GM19372 (cell line): ENCODE measurements at regions not wholly inside any gene's neighbourhood (a gene's known extent, or its start where the extent isn't known, plus 50 kb on each side); places are given as distances from the start of the nearest gene placed in this dataset.
"Not testable (repeated sequence)": the region's sequence is repeated elsewhere in the genome, so short reads cannot be mapped to it uniquely, and the experiment has no call there.

Experiments used
- ATAC-seq: cut with Tn5 transposase; IDR thresholded peaks from one replicate; pipeline ENCODE4 v1.9.1; 2021; ENCODE audit warnings: mild to moderate bottlenecking, low read depth, moderate library complexity; ENCODE audit not compliant: unreplicated experiment

DNA sequence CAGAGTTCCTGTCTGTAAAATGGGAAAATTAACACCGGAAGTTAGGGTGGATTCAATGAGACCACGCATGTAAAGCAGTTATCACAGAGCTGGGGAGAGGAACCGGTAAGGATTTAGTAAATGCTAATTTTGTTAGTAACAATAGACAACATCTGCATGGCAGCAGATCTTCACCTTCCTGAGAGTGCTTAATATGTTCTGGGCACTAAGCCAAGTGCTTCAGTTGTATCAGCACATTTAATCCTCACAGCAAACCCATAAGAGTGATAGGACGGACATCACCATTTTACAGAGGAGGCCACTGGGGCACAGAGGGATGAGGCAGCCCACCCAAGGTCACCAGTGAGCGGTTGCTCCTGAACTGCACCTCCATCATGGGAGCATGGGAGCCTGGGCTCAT is 189.4 kb downstream of the WNT5A start:
- no peak for ATAC-seq

- ATAC-seq: no peak
Observed at GRCh38 chr3:55297245-55297644, 189.9 kb downstream of the WNT5A start.

DNA sequence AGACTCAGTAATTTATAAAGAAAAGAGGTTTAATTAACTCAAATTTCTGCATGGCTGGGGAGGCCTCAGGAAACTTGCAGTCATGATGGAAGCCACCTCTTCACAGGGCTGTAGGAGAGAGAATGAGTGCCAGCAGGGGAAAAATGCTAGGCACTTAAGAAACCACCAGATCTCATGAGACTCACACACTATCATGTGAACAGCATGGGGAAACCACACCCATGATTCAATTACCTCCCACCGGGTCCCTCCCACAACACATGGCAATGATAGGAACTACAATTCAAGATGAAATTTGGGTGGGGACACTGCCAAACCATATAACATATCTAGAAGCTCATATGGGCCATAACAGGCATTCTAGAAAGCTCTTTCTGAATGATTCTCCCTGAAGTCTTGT is 190.3 kb downstream of the WNT5A start:
- no peak for ATAC-seq

DNA sequence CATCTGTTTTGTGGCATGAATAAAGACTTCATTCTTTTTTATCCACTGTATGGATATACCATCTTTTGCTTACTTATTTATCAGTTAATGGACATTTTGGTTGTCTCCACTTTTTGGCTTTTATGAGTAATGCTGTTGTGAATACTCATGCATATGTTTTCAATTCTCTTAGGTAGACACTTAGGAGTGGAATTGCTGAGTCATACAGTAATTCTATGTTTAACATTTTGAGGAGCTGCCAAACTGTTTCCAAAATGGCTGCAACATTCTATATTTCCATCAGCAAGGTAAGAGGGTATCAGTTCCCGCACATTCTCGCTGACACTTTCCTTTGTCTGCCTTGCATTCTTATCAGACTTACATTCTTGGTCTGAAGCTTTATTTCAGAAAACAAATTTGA is 191.1 kb downstream of the WNT5A start:
- ATAC-seq: no peak

- ATAC-seq: no peak
Observed at GRCh38 chr3:55294557-55294956, 192.5 kb downstream of the WNT5A start.

DNA sequence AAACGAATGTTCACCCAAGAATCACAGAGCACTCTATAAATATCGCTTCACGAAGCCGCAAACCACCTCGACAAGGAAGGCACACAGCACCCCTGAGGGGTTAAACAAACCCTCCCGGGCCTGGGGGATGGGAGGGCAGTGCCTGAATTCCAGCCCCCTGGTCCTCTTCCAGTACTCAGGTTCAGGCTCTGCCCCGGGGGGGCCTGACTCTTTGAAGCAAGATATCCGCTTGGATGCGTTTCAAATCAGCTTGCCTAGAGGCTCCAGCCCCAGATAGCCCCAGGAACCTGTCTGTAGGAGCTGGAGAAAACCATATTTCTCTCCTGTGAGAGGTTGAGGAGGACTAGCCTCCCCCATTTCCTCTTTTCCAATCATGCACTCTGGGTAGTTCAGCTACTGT is 194.7 kb downstream of the WNT5A start:
- ATAC-seq: no peak

DNA sequence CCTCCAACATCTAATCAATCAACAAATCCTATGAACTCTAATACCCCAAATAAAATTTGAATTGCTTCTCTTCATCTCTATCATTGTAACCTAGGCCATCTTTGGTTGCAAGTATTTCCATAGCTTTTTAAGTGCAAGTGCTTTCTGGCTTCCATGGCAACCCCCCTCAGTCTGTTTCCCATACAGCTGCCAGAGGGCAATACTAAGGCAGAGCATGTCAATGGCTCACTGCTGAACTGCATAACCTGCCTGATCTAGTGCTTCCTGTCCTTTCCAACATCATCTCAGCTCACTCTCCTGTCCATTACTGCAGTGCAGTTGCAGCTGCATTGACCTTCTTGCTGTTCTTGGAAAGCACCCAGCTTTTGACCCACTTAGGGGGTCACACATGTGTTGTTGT is 198.4 kb downstream of the WNT5A start:
- ATAC-seq: no peak

GRCh38 chr3:55286693-55287092 is 200.4 kb downstream of the WNT5A start:
- no peak for ATAC-seq

- no peak for ATAC-seq
Observed at GRCh38 chr3:55285156-55285555, 201.9 kb downstream of the WNT5A start.

DNA sequence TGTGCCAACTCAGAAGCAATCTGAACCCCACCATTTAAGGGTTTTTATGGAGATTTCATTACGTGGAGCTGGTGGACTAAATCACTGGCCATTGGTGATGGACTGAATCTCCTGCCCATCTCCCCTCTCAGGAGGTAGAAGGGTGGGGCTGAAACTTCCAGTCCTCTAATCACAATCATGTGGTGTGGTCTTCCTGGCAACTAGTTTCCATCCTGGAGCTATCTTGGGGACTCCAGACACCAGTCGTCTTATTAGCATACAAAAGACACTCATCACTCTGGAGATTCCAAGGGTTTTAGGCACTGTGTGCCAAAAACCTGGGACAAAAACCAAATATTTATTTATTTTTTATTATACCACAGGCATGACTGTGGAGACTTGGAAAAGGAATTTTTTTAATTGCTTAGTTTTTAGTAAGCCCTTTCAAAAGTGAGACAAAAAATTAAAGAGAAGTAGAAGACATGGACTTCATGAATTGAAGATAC is 203.6 kb downstream of the WNT5A start:
- ATAC-seq: no peak

DNA sequence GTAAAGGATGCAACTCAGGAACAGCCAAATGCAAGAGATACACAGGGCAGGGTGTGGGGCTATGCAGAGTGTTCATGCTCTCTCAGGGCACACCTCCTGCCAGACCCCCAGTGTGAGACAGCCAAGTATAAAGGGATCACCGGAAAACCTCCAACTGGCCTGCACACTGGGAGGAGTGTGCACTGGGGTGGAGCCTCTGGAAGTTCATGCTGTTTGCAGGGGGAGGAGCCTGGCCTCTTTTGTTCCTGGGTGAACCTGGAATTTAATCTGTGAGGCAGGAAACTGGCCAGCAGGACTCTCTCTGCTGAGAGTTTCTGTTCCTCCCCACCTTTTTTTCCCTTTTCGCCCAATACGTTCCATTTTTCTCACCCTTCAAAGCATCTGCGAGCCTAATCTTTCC is 204.1 kb downstream of the WNT5A start:
- ATAC-seq: no peak

DNA sequence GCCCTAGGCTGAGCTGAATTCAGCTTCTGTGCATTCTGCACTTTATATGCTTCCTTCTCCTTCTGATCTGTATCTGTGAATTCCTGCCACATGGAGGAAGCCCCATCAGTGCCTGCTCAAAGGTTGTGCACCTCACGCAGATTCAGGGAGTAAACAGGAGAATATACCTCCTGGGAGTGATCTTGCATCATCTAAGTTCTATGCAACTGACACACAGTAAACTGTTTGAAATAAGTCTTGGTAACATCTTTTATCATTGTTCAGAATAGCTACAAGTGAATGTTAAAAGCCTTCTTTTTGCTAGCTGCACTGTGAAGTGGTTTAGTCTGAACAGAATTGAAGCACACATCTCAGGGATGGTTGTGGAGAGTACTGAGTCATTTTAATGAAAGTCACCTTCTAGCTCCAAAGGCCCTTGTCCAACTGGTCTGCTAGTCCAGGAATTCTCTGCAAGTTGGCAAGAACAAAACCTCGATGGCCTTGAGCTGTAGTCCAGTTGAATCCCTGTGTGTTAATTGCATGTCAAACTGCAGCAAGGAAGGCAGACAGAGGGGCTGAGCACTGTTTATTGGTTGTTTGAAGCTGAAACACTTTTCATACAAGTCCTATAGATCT is 215.0 kb downstream of the WNT5A start:
- ATAC-seq: no peak

GRCh38 chr3:55271549-55271948 is 215.6 kb downstream of the WNT5A start:
- no peak for ATAC-seq

DNA sequence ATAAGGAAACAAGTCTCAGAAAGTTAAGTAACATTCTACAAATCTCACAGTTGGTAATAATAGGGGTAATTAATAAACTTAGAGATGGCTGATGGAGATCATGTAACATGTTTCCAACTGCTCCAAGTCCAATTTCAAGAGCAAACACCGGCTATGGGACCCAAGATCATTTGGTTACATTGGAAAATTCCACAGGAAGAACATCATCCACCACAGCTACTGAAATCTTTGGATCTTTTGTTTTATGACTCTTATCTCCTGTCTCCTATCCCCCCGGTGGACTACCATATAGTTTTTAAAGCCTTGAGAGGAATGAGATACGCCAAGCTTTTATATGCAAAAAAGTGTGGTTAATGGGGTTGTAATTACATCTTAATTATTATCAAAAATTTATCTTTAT is 216.1 kb downstream of the WNT5A start:
- ATAC-seq: no peak

DNA sequence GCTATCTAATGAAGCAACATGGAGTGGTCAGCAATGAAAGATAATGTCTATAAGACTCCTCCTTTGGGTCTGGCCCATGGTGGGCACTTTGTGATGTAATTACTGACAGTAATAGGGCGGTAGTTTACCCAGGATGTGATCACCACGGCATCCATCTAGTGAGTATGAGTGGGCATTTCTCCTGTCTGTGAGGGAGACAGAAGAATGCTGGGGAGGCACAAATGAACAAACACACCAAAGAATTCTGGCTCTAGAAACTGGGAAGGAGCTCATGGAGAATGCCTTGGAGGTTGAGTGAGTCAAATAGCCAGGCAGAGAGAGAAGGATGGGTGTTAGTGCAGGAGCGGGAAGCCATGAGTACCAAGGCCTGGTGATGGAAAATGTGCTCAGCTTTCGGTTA is 217.5 kb downstream of the WNT5A start:
- ATAC-seq: no peak

GRCh38 chr3:55269096-55269495 is 218.0 kb downstream of the WNT5A start:
- ATAC-seq: no peak

- no peak for ATAC-seq
Observed at GRCh38 chr3:55267206-55267930, 219.7 kb downstream of the WNT5A start.

DNA sequence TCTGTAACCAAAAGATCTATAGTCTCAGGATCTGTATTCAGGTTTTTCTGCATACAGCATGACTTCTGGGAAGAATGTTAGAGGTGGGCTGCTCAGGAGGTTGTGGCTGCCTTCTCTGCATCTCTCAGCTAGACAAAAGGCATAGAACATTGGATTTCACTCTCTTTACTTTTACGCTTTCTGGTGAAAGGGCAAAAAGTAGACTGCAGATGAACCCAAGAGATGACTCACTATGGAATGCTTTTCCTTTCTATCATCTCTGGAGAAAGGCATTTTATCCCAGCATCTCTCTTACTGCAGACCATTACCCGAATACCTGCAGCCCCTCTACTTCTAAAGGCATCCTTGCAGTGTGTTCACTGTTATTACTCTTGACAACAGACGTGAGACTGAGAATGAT is 222.2 kb downstream of the WNT5A start:
- no peak for ATAC-seq

GRCh38 chr3:55252921-55253320 is 234.2 kb downstream of the WNT5A start:
- ATAC-seq: no peak

- not testable (repeated sequence) for ATAC-seq
Observed at GRCh38 chr3:55249156-55249555, 237.9 kb downstream of the WNT5A start.

- ATAC-seq: no peak
Observed at GRCh38 chr3:55247666-55248065, 239.4 kb downstream of the WNT5A start.

DNA sequence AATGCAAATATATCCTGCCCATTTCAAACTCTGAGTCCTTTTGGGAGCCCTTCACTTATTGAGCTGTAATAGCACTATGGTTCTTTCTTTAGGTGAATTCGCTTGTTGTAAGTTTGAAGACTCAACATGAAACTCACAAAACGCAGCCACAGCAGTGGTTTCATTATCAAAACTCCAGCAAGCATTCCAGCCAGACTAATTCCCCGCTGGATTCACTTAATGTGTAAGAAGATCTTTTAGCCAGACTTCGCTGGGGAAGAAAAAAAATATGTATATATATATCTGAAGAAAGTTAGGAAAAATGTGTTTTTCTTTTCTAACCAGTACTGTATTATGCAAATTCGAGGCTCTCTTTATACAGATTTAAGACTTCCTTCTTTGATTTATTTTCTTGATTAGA is 241.1 kb downstream of the WNT5A start:
- no peak for ATAC-seq
